C4-2B (cell line): ENCODE measurements at regions not wholly inside any gene's neighbourhood (a gene's known extent, or its start where the extent isn't known, plus 50 kb on each side); places are given as distances from the start of the nearest gene placed in this dataset.

ENCODE experiments used
- H3K27ac ChIP-seq: fragments of 450-650 bp; 2 replicates; pipeline ENCODE4 v1.5.1; 2017
- ZFX ChIP-seq: fragments of 450-650 bp; IDR thresholded peaks from 2 replicates; pipeline ENCODE4 v1.6.1; 2017
- TF ChIP-seq, protein P1 (sequence below): fragments of 450-650 bp; conservative IDR thresholded peaks from 2 replicates; pipeline ENCODE4 v1.5.1; 2017; ENCODE audit warnings: mild to moderate bottlenecking

DNA sequence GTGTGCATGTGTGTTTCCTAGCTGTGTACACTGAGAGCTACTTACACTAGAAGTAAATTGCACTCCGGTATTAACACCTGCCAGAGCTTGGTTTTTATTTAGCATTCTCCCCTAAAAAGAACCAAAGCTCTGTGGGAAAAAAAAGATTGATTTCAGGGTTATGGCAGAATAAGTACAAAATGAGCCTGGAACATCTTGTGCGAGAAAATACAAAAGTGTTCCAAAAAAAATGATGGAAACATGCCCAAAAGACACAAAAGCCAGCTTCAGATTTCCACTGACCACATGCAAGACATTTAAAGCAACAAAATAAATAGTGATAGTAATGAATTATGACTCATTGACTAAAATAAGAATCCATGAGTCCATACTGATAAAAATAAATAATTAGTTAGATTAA is 188.3 kb downstream of the GXYLT1 start:
- TF ChIP-seq ZFX: no peak
- TF ChIP-seq, protein P1, sequence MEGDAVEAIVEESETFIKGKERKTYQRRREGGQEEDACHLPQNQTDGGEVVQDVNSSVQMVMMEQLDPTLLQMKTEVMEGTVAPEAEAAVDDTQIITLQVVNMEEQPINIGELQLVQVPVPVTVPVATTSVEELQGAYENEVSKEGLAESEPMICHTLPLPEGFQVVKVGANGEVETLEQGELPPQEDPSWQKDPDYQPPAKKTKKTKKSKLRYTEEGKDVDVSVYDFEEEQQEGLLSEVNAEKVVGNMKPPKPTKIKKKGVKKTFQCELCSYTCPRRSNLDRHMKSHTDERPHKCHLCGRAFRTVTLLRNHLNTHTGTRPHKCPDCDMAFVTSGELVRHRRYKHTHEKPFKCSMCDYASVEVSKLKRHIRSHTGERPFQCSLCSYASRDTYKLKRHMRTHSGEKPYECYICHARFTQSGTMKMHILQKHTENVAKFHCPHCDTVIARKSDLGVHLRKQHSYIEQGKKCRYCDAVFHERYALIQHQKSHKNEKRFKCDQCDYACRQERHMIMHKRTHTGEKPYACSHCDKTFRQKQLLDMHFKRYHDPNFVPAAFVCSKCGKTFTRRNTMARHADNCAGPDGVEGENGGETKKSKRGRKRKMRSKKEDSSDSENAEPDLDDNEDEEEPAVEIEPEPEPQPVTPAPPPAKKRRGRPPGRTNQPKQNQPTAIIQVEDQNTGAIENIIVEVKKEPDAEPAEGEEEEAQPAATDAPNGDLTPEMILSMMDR: no peak
- no peak overlapping the region for H3K27ac ChIP-seq

DNA sequence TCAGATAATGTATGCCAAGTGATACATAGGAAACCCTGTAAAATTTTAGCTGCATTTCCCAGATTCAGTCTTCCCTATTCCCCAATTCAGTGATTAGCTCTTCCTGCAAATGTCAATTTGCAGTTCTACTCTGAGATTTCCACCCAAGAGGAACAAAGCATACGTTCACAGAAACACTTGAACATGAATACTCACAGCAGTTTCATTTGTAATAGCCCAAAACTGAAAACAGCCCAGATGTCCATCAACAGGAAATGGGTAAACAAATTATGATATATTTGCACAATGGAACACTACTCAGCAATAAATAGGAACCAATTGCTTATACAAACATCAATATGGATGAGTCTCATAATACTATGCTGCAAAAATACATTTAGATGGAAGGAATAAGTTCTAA is 194.2 kb downstream of the GXYLT1 start:
- no peak overlapping the region for H3K27ac ChIP-seq
- TF ChIP-seq, protein P1: no peak
- no peak for TF ChIP-seq ZFX

- TF ChIP-seq, protein P1: no peak
- TF ChIP-seq ZFX: no peak
Measured at GRCh38 chr12:41946106-41946505, 198.6 kb downstream of the GXYLT1 start.

DNA sequence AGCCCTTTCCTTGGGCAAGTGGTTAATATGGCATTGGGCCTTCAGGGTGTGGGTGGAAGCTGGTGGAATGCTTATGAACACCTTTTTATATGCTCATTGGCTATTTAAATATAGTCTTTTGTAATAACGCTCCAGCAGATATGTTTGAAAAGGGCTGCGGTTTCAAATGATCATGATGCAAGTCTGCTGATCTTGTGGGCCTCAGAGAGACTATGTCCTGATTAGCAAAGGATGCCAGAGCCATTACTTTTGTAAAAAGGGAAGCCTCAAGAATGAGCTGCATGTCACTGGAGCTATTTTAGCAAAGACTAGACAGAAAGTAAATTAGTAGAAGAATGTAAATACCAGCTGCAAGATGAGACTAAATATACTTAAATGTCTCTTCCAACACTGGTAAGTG is 200.5 kb downstream of the GXYLT1 start:
- H3K27ac ChIP-seq: no peak overlapping the region
- no peak for TF ChIP-seq ZFX
- TF ChIP-seq, protein P1: no peak

More at GRCh38 chr12:41946106-41946505, 198.6 kb downstream of the GXYLT1 start:
- H3K27ac ChIP-seq: no peak overlapping the region

GRCh38 chr12:41943671-41944070 is 201.0 kb downstream of the GXYLT1 start:
- no peak for TF ChIP-seq ZFX

GRCh38 chr12:41942354-41942753 is 202.3 kb downstream of the GXYLT1 start:
- no peak overlapping the region for H3K27ac ChIP-seq
- TF ChIP-seq ZFX: no peak
- TF ChIP-seq, protein P1: no peak

More at GRCh38 chr12:41943671-41944070, 201.0 kb downstream of the GXYLT1 start:
- H3K27ac ChIP-seq: no peak overlapping the region

GRCh38 chr12:41941079-41941478 is 203.6 kb downstream of the GXYLT1 start:
- TF ChIP-seq, protein P1: no peak
- TF ChIP-seq ZFX: no peak
- no peak overlapping the region for H3K27ac ChIP-seq

DNA sequence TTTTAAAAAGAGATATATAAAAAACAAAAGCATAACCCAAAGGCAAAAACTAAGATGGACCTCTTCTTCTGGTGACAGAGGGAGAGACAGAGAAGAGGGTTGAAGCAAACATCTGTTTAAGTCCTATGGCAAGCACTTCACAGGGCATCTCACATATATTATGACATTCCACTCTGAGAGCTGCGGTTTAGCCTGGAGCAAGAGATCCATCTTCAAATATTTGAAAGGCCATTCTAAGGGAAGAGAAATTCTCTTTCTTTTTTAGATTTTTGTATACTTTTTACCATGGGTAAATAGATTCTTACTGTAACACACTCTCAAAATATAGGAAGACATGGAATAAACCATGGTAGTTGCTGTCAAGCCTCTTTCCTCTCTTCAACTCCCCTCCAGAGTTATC is 204.1 kb downstream of the GXYLT1 start:
- TF ChIP-seq ZFX: no peak
- TF ChIP-seq, protein P1: no peak
- H3K27ac ChIP-seq: no peak overlapping the region
